Prostate gland (tissue), 2 donors: ENCODE measurements at regions not wholly inside any gene's neighbourhood (a gene's known extent, or its start where the extent isn't known, plus 50 kb on each side); places are given as distances from the start of the nearest gene placed in this dataset.

Source experiments
- DNase-seq: peaks from one replicate; pipeline ENCODE4 v3.0.0-alpha.2; 2019; ENCODE audit warnings: low spot score
- H3K27ac ChIP-seq, 2 donors: fragments of 200-600 bp; sonication (generic); 2 replicates each; pipeline ENCODE4 v1.5.1; 2017 to 2019
- H3K27me3 ChIP-seq: fragments of 200-600 bp; sonication (generic); replicated peaks from 2 replicates; pipeline ENCODE4 v1.5.1; 2019; ENCODE audit not compliant: insufficient read depth
- H3K36me3 ChIP-seq, 2 donors: fragments of 200-600 bp; sonication (generic); 1 replicate in 1 of 2; 2 replicates in 1 of 2; pipeline versions ENCODE4 v1.5.1 to v1.8.1; 2017 to 2019
- H3K4me1 ChIP-seq: fragments of 200-600 bp; sonication (generic); replicated peaks from 2 replicates; pipeline ENCODE4 v1.5.1; 2019
- H3K4me3 ChIP-seq, 2 donors: fragments of 200-600 bp; sonication (generic); 2 replicates each; pipeline ENCODE4 v1.5.1; 2017 to 2019
- H3K9me3 ChIP-seq: fragments of 200-600 bp; sonication (generic); 2 replicates; pipeline ENCODE4 v1.5.1; 2017
- POLR2A ChIP-seq: fragments of 450-650 bp; IDR thresholded peaks from one replicate; pipeline ENCODE4 v1.6.1; 2016; ENCODE audit warnings: antibody characterized with exemption, mild to moderate bottlenecking
- POLR2AphosphoS5 ChIP-seq: sonication (generic); formaldehyde crosslinking; IDR thresholded peaks from one replicate; pipeline ENCODE4 v1.6.1; 2017; ENCODE audit warnings: antibody characterized with exemption
- WGBS: methylation state at CpG from one replicate; pipeline ENCODE4 v1.1.5; 2018; 5-methylcytosine and 5-hydroxymethylcytosine counted together
- intact Hi-C: fragments of 100-400 bp; cut with DNase I; formaldehyde crosslinking; loops from one replicate; pipeline ENCODE4 v1.14.2; 2022
- TF ChIP-seq, protein P1 (sequence below), 4 experiments: fragments of 200-600 bp in 2 of 4; fragments of 450-650 bp in 2 of 4; sonication (generic) in 2 of 4; IDR thresholded peaks; 1 replicate in 3 of 4; 2 replicates in 1 of 4; pipeline ENCODE4 v1.5.1; 2016 to 2019; ENCODE audit warnings: antibody characterized with exemption in 4 of 4, mild to moderate bottlenecking in 2 of 4, moderate library complexity in 2 of 4

DNA sequence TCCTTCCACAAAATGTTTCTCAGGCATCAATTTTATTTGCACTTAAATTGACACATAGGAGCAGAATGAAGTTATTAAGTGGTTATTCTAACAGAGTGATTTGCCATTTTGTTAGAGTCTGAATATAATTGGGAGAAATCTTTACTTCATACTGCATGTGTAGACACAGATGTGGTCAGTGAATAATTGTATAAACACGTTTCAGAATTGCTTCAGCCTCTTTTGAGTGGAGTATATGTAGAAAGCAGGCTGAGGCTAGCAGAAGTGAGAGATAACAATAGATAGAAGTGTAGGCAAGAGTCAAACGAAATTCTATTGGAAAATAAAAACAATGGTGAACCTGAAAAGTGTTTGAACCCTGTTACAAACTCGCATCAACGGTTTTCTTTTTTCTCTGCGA is 270.7 kb downstream of the TMEM167A start:
- no peak for TF ChIP-seq POLR2AphosphoS5
- TF ChIP-seq, protein P1, sequence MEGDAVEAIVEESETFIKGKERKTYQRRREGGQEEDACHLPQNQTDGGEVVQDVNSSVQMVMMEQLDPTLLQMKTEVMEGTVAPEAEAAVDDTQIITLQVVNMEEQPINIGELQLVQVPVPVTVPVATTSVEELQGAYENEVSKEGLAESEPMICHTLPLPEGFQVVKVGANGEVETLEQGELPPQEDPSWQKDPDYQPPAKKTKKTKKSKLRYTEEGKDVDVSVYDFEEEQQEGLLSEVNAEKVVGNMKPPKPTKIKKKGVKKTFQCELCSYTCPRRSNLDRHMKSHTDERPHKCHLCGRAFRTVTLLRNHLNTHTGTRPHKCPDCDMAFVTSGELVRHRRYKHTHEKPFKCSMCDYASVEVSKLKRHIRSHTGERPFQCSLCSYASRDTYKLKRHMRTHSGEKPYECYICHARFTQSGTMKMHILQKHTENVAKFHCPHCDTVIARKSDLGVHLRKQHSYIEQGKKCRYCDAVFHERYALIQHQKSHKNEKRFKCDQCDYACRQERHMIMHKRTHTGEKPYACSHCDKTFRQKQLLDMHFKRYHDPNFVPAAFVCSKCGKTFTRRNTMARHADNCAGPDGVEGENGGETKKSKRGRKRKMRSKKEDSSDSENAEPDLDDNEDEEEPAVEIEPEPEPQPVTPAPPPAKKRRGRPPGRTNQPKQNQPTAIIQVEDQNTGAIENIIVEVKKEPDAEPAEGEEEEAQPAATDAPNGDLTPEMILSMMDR (IDR thresholded peaks at IDR 0.05) = no peak
- TF ChIP-seq POLR2A = no peak
- Histone ChIP-seq H3K27ac (no peak overlapping the region), H3K4me1 (no peaks in the 10 kb centered on the region), H3K4me3 (no peak overlapping the region), H3K36me3 (no peaks in the 10 kb centered on the region), H3K27me3 (no peaks in the 10 kb centered on the region), H3K9me3 (no peaks in the 10 kb centered on the region)
- intact Hi-C loops = no loop called here
- 58% methylated on average over 5 of the region's 5 CpGs for WGBS
- no peak for DNase-seq

DNA sequence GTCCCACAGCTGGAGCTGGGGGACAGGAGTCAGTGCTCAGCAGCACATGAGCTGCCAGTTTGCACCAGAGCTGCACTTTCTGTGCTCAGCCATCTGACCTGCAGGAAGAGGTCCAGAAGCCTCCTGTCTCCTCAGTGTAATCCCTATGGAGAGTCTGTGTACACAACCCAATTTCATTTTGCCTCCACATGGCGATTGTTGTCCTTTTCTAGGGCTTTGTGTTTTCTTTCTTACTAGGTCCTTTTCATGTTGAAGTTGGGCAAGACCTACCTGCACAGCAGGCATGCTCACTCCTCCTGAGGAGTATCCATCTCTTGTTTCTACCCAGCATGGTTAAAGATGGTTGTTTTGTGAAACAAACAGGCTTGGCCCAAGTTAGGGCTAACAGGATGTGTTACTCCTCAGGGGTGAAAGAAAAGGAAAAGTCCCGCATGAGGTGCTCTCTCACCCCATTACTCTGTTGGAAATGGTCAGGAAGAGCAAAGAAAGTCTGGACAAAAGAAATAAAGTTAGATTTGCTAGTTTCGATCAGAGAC is 273.0 kb downstream of the TMEM167A start:
- TF ChIP-seq POLR2A = no peak
- TF ChIP-seq POLR2AphosphoS5 = no peak
- TF ChIP-seq, protein P1 (IDR thresholded peaks at IDR 0.05) = no peak
- H3K27me3 ChIP-seq = no peaks in the 10 kb centered on the region
- H3K27ac ChIP-seq = no peak overlapping the region
- WGBS = 93% methylated on average over 3 of the region's 3 CpGs
- H3K36me3 ChIP-seq = no peaks in the 10 kb centered on the region
- no peaks in the 10 kb centered on the region for H3K9me3 ChIP-seq
- no peak overlapping the region for H3K4me3 ChIP-seq
- intact Hi-C loops = no loop called here
- no peak for DNase-seq
- H3K4me1 ChIP-seq = no peaks in the 10 kb centered on the region

DNA sequence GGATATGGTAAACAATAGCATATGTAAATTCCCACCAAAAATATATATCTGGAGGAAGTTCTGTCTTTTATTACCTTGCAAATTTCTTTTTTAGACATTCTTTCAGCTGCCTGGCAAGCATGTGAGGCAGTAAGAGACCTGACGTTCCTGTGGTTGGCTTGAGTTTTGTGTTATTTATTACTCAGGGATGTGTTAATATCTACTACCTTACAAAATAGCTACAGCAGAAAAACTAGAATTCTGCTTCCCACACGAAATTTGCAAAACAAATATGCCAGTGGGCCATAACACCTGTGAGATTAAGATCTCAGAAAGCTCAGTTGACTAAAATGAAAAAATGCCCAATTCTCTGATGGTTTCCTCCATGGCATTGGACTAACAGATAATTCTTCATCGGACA is 274.2 kb downstream of the TMEM167A start:
- 57% methylated on average over 3 of the region's 3 CpGs for WGBS
- H3K27me3 ChIP-seq = no peaks in the 10 kb centered on the region
- no peaks in the 10 kb centered on the region for H3K36me3 ChIP-seq
- H3K4me1 ChIP-seq = no peaks in the 10 kb centered on the region
- H3K4me3 ChIP-seq = no peak overlapping the region
- DNase-seq = no peak
- TF ChIP-seq, protein P1 (IDR thresholded peaks at IDR 0.05) = no peak
- TF ChIP-seq POLR2AphosphoS5 (no peak), POLR2A (no peak)
- no peak overlapping the region for H3K27ac ChIP-seq
- H3K9me3 ChIP-seq = no peaks in the 10 kb centered on the region
- intact Hi-C loops = no loop called here

DNA sequence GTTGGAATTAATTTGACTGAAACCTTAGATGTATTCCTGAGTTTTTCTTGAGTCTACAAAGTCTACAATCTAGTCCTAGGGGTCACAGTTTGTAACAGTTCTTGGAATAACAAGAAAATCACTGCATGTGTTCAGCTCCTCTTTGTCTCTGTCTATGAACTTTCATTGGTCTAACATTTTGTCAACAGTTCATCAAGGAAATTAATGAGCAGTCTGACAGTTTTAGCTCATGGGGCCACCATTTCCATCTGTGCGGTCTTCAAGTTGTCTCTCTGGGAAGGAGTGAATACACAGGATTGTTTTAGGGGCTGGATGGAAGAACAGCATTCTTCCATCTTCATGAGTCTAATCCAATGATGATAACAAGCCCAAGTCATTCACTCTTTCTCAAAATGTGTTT is 276.4 kb downstream of the TMEM167A start:
- Histone ChIP-seq H3K27me3 (no peaks in the 10 kb centered on the region), H3K4me3 (no peak overlapping the region), H3K4me1 (no peaks in the 10 kb centered on the region), H3K27ac (no peak overlapping the region), H3K36me3 (no peaks in the 10 kb centered on the region), H3K9me3 (no peaks in the 10 kb centered on the region)
- DNase-seq = no peak
- intact Hi-C loops = no loop called here
- WGBS = 87% methylated on average over 1 of the region's 1 CpG
- TF ChIP-seq POLR2AphosphoS5 (no peak), POLR2A (no peak)
- TF ChIP-seq, protein P1 (IDR thresholded peaks at IDR 0.05) = no peak

DNA sequence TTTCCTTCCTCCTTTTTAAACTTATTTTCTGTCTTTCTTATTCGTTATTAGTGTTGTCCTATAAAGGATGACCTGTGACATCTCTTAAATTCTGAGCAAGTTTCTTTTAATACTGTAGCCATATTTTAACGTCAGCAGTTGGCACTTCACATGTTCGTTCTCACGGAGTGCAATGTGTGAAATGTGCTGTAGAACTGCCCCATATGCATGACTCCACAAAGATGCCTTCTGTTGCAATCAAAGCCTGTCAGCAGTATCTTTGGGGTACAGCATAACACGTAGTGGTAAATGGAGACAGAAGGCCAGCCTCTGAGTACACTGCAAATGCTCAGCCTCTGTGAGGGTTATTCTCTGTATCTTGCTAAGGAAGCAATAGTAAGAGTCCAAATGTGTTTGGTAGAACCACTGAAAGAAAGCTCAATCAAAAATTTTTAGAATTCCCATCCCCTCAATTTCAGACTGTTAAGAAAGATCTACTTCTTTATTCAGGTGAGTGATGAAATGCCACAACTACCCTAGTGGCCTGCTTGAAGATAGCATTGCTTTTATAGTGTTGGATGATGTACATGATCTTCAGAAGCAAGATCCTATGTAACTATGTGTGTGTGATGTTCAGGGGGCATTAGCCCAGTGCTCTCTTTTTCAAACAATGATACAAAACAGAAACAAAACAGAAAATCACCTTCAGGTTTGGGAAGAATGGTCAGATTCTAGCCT is 277.7 kb downstream of the TMEM167A start:
- Histone ChIP-seq H3K9me3 (no peaks in the 10 kb centered on the region), H3K36me3 (no peaks in the 10 kb centered on the region), H3K27ac (no peak overlapping the region), H3K27me3 (no peaks in the 10 kb centered on the region), H3K4me3 (no peak overlapping the region), H3K4me1 (no peaks in the 10 kb centered on the region)
- intact Hi-C loops = no loop called here
- TF ChIP-seq, protein P1 (IDR thresholded peaks at IDR 0.05) = no peak
- TF ChIP-seq POLR2AphosphoS5 (no peak), POLR2A (no peak)
- no peak for DNase-seq
- WGBS = 63% methylated on average over 5 of the region's 5 CpGs
